KBM-7 (cell line): ENCODE measurements at regions not wholly inside any gene's neighbourhood (a gene's known extent, or its start where the extent isn't known, plus 50 kb on each side); places are given as distances from the start of the nearest gene placed in this dataset.
"Not testable (repeated sequence)": the region's sequence is repeated elsewhere in the genome, so short reads cannot be mapped to it uniquely, and the experiment has no call there.

Source experiments
- DNase-seq: peaks from one replicate; pipeline ENCODE4 v3.0.0-alpha.2; 2015
- in situ Hi-C: fragments of 300-500 bp; cut with MboI; formaldehyde crosslinking; loops from 2 replicates; pipeline ENCODE4 v1.14.3; 2020; ENCODE audit warnings: low sequenced_read_pairs, low pct_unique_long_range_greater_than_20kb, mixed read lengths

DNA sequence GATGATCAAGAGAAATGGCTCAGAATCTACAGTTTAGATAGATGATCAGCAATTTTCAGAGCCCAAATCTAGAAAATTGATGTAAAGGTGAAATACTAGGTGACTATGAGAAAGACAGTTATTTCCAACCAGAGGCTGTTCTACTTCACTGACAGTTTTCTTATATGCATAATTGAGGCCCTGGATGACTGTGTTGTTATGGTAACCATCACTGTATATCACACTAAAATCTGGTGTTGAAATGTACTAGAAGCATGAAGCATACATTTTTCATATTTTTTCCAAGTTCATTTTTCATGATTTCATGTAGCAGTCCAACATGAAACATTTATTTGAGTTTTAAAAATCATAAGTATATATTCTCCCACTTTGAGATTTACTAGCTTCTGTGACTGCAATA lies 87.4 kb downstream of the ATXN3L start:
- DNase-seq = no peak
- in situ Hi-C loops = no loop called here

DNA sequence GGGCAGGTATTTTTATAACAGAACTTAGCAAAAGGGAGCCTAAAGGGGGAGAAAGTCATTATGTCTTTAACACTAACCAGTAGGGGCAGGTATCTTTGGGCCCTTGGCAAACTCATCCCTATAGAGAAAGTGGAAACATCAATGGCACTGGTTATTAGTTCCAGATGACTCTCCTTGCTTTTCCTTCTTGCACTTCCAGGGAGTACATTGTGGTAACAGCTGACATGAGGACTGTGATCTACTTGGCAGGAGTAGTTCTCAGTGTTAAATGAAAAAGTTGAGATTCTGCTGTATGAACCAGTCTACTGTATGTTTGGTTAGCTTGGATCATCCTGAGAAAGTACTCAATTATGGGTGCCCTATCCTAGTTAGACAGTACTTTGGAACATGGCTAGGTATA lies 93.6 kb downstream of the ATXN3L start:
- in situ Hi-C loops = no loop called here

DNA sequence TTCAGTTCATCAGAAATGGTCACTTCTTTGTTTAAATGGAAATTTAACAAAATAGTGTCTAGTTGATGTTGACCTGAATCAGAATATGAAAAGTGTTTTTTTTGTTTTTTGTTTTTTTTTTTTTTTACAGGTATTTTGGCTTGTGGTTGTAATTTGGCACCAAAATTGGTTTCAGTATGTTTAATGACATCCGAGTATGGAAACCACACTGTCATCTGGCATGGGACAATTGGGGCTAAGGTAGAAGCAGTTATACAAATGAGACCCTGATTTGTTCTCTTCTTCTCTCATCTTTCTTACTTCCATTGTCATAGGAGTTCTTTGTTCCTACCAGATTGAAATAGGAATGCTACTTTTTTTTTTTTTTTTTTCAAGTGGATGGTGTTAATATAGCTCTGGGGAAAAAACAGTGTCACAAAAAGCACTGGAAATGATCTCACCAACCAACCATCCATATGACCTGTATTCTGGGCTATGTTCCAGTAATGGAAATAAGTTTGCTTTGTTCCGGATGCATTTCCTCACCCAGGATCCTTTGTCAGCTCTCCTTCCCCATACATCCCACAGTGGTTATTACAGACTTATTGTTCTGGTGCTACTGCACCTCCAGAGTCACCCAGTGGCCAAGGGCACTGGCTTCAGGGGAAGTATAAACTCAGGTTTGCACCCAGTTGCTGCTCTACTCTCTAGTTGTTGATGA lies 95.8 kb downstream of the ATXN3L start:
- no peak for DNase-seq

More for the DNA sequence above, 93.6 kb downstream of the ATXN3L start:
- DNase-seq = no peak

GRCh38 chrX:13220916-13221315 lies 98.9 kb downstream of the ATXN3L start:
- no peak for DNase-seq
- in situ Hi-C loops = no loop called here

More for the DNA sequence above, 95.8 kb downstream of the ATXN3L start:
- in situ Hi-C loops = no loop called here

DNA sequence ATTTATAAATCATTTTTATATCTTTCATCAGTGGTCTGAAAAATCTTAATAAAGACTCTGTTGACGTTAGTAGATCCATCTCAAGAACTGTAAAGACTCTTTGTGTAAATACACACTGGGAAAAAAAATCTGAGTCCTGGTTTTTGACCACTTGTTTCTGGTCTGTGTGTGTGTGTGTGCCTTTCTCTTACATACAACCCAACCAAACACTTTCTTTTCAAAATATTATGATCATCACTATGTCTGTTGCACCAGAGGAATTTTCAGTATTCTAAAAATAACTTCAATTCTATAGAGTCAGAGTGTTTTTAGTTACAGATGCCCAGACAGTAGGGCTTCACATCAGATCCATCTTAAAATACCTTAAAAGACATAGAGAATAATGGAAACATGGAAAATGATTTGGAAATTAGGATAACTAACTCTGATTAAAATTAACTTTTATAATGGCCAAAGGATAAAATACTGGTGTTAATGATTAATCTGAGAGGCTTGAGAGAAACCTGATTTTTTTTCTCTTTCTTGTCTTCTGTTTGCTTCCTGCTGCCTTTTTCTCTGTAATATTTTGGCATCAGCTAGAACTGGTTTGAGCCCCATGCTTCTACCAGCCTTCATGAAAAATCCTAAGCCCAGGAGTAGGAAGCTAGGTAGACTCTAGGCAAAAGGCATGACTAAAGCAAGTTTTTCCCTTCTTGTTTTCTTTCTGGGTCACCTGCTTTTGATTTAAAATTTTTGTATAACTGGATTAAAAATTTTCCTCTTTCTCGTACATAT lies 99.7 kb downstream of the ATXN3L start:
- in situ Hi-C loops = no loop called here

DNA sequence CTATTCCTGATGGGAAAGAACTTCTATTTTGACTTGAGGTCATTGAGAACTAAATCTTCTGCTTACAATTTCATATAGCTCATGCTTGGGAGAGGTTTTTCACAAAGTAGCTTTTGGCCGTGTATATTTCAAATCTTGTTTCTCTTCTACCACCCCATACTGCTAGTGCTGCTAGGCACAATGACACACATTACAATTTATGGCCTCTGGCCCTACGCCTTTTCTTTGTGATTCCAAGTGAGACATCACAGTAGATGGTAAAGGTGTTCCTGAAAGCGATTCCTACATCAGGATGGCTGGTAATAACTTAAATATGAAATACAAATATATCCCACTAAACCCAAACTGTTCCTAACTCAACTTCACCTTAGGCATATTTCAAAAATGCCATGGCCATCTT lies 101.1 kb downstream of the ATXN3L start:
- no peak for DNase-seq
- in situ Hi-C loops = no loop called here

More for the DNA sequence above, 99.7 kb downstream of the ATXN3L start:
- DNase-seq = no peak

DNA sequence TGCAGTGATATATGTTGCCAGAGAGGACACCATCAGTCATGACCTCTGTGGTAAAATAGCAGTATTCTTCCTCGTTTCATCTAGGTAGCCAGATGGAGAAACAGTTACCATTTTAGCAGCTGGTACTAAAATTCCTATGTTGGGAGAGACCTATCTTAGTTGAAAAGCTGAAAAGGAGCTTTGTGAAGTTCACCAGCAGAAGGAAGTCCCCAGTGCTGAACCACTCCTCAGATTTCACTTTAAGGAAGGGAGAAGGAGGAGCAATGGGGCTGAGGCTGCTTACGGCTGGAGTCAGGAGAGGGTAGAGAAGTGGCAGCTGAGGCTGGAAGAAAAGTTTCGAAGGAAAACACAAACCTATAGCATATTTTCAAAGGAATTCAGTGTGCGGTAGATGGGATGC lies 103.7 kb downstream of the ATXN3L start:
- DNase-seq = no peak
- in situ Hi-C loops = no loop called here

DNA sequence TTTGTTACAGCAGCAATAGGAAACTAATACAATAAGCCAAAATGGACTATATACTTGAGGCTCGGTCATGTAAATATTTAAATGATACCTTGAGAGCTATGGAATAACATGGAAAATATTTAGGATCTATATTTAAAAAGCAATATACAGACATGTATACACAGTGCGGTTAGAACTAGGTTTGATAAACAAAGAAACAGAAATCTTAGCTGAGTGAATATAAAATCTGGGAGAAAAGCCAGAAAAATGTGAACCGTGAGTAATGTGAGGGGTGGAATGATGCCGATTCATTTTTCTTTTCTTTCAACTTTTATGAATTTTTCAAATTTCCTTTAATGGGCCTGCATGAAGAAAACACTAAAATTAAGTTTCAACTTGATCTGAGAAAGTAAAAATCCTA lies 104.1 kb downstream of the ATXN3L start:
- no peak for DNase-seq
- in situ Hi-C loops = no loop called here

GRCh38 chrX:13212191-13212651 lies 107.6 kb downstream of the ATXN3L start:
- in situ Hi-C loops = no loop called here
- peak; percentile 35 for DNase-seq

- in situ Hi-C loops, DNase-seq: not testable (repeated sequence)
Measured at GRCh38 chrX:13210142-13210541, 109.7 kb downstream of the ATXN3L start.

DNA sequence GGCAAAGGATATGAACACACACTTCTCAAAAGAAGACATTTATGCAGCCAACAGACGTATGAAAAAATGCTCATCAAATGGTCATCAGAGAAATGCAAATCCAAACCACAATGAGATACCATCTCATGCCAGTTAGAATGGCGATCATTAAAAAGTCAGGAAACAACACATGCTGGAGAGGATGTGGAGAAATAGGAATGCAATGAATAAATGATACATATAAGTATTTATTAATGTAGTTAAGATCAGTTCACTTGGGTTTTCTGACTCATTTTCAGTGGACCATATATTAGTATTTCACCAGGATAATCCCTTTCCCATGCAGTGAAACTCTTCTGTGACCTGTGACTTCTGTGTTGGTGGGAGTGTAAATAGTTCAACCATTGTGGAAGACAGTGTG lies 110.1 kb downstream of the ATXN3L start:
- DNase-seq, in situ Hi-C loops: not testable (repeated sequence)

- in situ Hi-C loops = no loop called here
- no peak for DNase-seq
Measured at GRCh38 chrX:13208281-13208935, 111.4 kb downstream of the ATXN3L start.

GRCh38 chrX:13203271-13203670 lies 116.6 kb downstream of the ATXN3L start:
- in situ Hi-C loops = no loop called here

GRCh38 chrX:13201605-13202219 lies 118.1 kb downstream of the ATXN3L start:
- DNase-seq = no peak
- in situ Hi-C loops = no loop called here

More at GRCh38 chrX:13203271-13203670, 116.6 kb downstream of the ATXN3L start:
- no peak for DNase-seq

DNA sequence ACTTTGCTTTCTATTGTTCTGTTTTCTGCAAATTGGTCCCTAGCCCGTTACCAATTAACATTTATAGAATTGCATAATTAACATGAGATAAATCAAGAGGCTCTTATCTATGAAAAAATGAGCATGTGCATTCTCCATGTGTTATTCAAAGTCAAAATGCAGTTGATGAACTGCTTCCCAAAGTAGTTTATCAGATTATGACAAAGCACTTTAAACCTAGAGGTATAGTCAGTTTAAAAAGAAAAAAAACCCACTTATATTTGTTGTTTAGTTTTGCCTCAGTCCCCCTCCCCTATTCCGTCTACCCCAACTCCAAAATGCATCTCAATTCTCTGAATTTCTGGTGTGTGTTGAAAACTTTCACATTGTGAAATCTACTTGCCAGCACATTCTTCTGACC lies 119.5 kb downstream of the ATXN3L start:
- DNase-seq = no peak
- in situ Hi-C loops = no loop called here

- in situ Hi-C loops = no loop called here
- DNase-seq = no peak
Measured at GRCh38 chrX:13198762-13199064, 121.1 kb downstream of the ATXN3L start.

- in situ Hi-C loops = no loop called here
- no peak for DNase-seq
Measured at GRCh38 chrX:13198056-13198761, 121.6 kb downstream of the ATXN3L start.

DNA sequence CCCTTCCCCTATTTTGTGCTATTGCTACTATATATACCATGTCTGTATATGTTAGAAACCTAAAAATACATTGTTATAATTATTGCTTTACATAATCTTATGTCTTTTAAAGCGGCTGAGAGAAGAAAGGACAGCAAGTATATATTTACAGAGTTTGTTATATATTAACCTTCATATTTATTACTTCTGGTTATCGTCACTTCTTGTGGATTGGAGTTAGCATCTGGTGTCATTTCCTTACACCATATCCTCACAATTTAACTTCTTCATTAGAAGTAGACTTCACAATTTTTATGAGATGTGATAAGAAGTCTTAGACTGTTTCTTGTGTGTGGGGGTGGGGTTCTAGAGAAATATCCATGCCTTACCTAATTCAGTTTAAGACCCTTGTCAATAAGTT lies 123.1 kb downstream of the ATXN3L start:
- DNase-seq = no peak
- in situ Hi-C loops = no loop called here

- no peak for DNase-seq
- in situ Hi-C loops = no loop called here
Measured at GRCh38 chrX:13195340-13195739, 124.5 kb downstream of the ATXN3L start.
